ENCODE measurements at regions not wholly inside any gene's neighbourhood (a gene's known extent, or its start where the extent isn't known, plus 50 kb on each side); places are given as distances from the start of the nearest gene placed in this dataset.

DNA sequence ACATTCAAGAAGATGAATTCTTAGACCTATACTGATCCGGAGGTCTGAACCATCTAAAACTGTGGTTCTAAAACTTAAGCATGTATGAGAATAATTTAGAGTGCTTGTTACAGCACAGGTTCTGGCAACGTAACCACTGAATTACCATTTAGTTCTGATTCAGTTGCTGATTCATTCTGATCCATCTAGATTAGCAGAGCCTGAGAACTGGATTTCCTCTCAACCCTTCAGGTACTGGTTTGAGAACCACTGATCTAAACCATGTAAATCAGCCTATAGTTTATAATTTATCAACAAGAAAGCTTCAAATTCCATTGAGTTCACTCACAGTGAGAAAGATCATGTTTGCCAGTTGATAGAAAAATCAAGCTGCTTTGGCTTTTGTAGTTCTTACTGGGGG, 1001.1 kb upstream of the EPHA6 start:
- Histone ChIP-seq H3K27me3 (ENCODE audit: control insufficient read depth in 3 of 3, insufficient read depth in 3 of 3, low read depth in 1 of 3, low read length in 3 of 3) (no peaks in the 10 kb centered on the region), H2AFZ (ENCODE audit: low read length) (no peak overlapping the region)
- no CpG with 5 or more reads among the region's 2 CpGs for WGBS, 2 donors (ENCODE audit: extremely low coverage in 2 of 2, insufficient read length in 2 of 2, insufficient replicate concordance in 1 of 2)

DNA sequence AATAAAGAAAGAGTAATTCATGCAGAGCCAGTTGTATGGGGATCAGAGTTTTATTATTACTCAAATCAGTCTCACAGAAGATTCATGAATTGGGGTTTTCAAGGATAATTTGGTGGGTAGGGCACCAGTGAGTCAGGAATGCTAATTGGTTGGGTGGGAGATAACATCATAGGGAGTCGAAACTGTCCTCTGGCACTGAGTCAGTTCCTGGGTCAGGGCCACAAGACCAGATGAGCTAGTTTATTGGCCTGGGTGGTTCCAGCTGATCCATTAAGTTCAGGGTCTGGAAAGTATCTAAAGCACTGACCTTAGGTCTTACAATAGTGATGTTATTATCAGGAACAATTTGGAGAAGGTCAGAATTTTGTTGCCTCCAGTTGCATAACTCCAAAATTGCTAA, 998.6 kb upstream of the EPHA6 start:
- Histone ChIP-seq H3K4me1 (ENCODE audit: control insufficient read depth in 2 of 2, insufficient read depth in 1 of 2, low read depth in 1 of 2, low read length in 2 of 2) (no peaks in the 10 kb centered on the region), H2AK5ac (ENCODE audit: low read depth, low read length) (no peak overlapping the region), H3K36me3 (replicated peaks in 1 of 2; ENCODE audit: control insufficient read depth in 2 of 2, insufficient read depth in 2 of 2, low read length in 2 of 2) (no peaks in the 10 kb centered on the region), H2BK5ac (ENCODE audit: low read length) (no peak overlapping the region), H2BK12ac (ENCODE audit: low read length) (no peak overlapping the region), H3K4me2 (ENCODE audit: insufficient read depth, low read length, poor library complexity, severe bottlenecking) (no peak overlapping the region), H3K9ac (ENCODE audit: low read depth, low read length, poor library complexity) (no peak overlapping the region), H4K8ac (ENCODE audit: low read depth, low read length) (no peak overlapping the region), H3K23ac (ENCODE audit: low read depth, low read length, poor library complexity) (no peak overlapping the region), H4K91ac (ENCODE audit: low read depth, low read length, poor library complexity) (no peak overlapping the region), H2BK15ac (ENCODE audit: low read length) (no peak overlapping the region), H3K4me3 (ENCODE audit: low read length in 2 of 2) (no peak overlapping the region), H3K9me3 (replicated peaks in 1 of 2; ENCODE audit: control insufficient read depth in 2 of 2, insufficient read depth in 1 of 2, low read depth in 1 of 2, low read length in 2 of 2) (no peaks in the 10 kb centered on the region), H2AFZ (ENCODE audit: low read length) (no peak overlapping the region), H3K79me1 (ENCODE audit: low read depth, low read length) (no peaks in the 10 kb centered on the region), H3K14ac (ENCODE audit: low read length) (no peak overlapping the region), H2BK120ac (ENCODE audit: low read depth, low read length) (no peak overlapping the region), H3K18ac (ENCODE audit: low read length) (no peak overlapping the region), H3K27me3 (ENCODE audit: control insufficient read depth in 3 of 3, insufficient read depth in 3 of 3, low read depth in 1 of 3, low read length in 3 of 3) (no peaks in the 10 kb centered on the region), H3K4ac (ENCODE audit: low read length) (no peak overlapping the region), H3K27ac (replicated peaks; ENCODE audit: low read length) (no peak overlapping the region)
- no CpG with 5 or more reads among the region's 1 CpG for WGBS, 2 donors (ENCODE audit: extremely low coverage in 2 of 2, insufficient read length in 2 of 2, insufficient replicate concordance in 1 of 2)
- DNase-seq (ENCODE audit: low spot score) = no peak

More for the DNA sequence above, 1001.1 kb upstream of the EPHA6 start:
- no peaks in the 10 kb centered on the region for H3K9me3 ChIP-seq (replicated peaks in 1 of 2; ENCODE audit: control insufficient read depth in 2 of 2, insufficient read depth in 1 of 2, low read depth in 1 of 2, low read length in 2 of 2)
- H4K8ac ChIP-seq (ENCODE audit: low read depth, low read length) = no peak overlapping the region
- H2BK120ac ChIP-seq (ENCODE audit: low read depth, low read length) = no peak overlapping the region
- H3K4me2 ChIP-seq (ENCODE audit: insufficient read depth, low read length, poor library complexity, severe bottlenecking) = no peak overlapping the region
- H3K18ac ChIP-seq (ENCODE audit: low read length) = no peak overlapping the region
- DNase-seq (ENCODE audit: low spot score) = no peak
- H2AK5ac ChIP-seq (ENCODE audit: low read depth, low read length) = no peak overlapping the region
- no peak overlapping the region for H3K4me3 ChIP-seq (ENCODE audit: low read length in 2 of 2)
- H2BK15ac ChIP-seq (ENCODE audit: low read length) = no peak overlapping the region
- H3K4me1 ChIP-seq (ENCODE audit: control insufficient read depth in 2 of 2, insufficient read depth in 1 of 2, low read depth in 1 of 2, low read length in 2 of 2) = no peaks in the 10 kb centered on the region
- no peak overlapping the region for H3K4ac ChIP-seq (ENCODE audit: low read length)
- H2BK12ac ChIP-seq (ENCODE audit: low read length) = no peak overlapping the region
- H3K27ac ChIP-seq (replicated peaks; ENCODE audit: low read length) = no peak overlapping the region
- H3K23ac ChIP-seq (ENCODE audit: low read depth, low read length, poor library complexity) = no peak overlapping the region
- H2BK5ac ChIP-seq (ENCODE audit: low read length) = no peak overlapping the region
- no peak overlapping the region for H4K91ac ChIP-seq (ENCODE audit: low read depth, low read length, poor library complexity)
- no peaks in the 10 kb centered on the region for H3K79me1 ChIP-seq (ENCODE audit: low read depth, low read length)
- no peak overlapping the region for H3K14ac ChIP-seq (ENCODE audit: low read length)
- no peaks in the 10 kb centered on the region for H3K36me3 ChIP-seq (replicated peaks in 1 of 2; ENCODE audit: control insufficient read depth in 2 of 2, insufficient read depth in 2 of 2, low read length in 2 of 2)
- H3K9ac ChIP-seq (ENCODE audit: low read depth, low read length, poor library complexity) = no peak overlapping the region

DNA sequence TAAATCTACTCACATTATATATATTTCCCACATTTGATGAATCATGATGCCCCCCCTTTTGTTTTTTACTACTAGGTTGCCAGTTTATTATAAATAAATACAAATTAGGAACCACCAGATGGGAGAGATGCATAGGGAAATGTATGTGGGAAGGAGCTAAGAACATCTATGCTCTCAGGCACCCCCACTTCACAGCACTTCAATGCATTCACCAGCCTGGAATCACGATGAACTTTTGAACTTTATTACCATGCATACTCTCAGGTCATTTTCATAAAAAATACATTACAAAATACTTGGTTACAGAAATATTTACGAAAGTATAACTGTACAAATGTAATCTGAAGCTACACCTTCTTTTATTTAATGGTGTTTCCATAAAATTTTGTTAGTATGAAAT, 988.0 kb upstream of the EPHA6 start:
- H3K23ac ChIP-seq (ENCODE audit: low read depth, low read length, poor library complexity) = no peak overlapping the region
- H4K8ac ChIP-seq (ENCODE audit: low read depth, low read length) = no peak overlapping the region
- H2AK5ac ChIP-seq (ENCODE audit: low read depth, low read length) = no peak overlapping the region
- no peaks in the 10 kb centered on the region for H3K79me1 ChIP-seq (ENCODE audit: low read depth, low read length)
- H3K4me3 ChIP-seq (ENCODE audit: low read length in 2 of 2) = no peak overlapping the region
- H3K9ac ChIP-seq (ENCODE audit: low read depth, low read length, poor library complexity) = no peak overlapping the region
- no peak overlapping the region for H2BK120ac ChIP-seq (ENCODE audit: low read depth, low read length)
- H3K27me3 ChIP-seq (ENCODE audit: control insufficient read depth in 3 of 3, insufficient read depth in 3 of 3, low read depth in 1 of 3, low read length in 3 of 3) = no peaks in the 10 kb centered on the region
- H3K9me3 ChIP-seq (replicated peaks in 1 of 2; ENCODE audit: control insufficient read depth in 2 of 2, insufficient read depth in 1 of 2, low read depth in 1 of 2, low read length in 2 of 2) = no peaks in the 10 kb centered on the region
- no peak overlapping the region for H3K18ac ChIP-seq (ENCODE audit: low read length)
- no peaks in the 10 kb centered on the region for H3K36me3 ChIP-seq (replicated peaks in 1 of 2; ENCODE audit: control insufficient read depth in 2 of 2, insufficient read depth in 2 of 2, low read length in 2 of 2)
- no peak overlapping the region for H2BK5ac ChIP-seq (ENCODE audit: low read length)
- no peak overlapping the region for H4K91ac ChIP-seq (ENCODE audit: low read depth, low read length, poor library complexity)
- no peak overlapping the region for H3K14ac ChIP-seq (ENCODE audit: low read length)
- no peak overlapping the region for H3K4ac ChIP-seq (ENCODE audit: low read length)
- no CpG with 5 or more reads among the region's 2 CpGs for WGBS, 2 donors (ENCODE audit: extremely low coverage in 2 of 2, insufficient read length in 2 of 2, insufficient replicate concordance in 1 of 2)
- no peak overlapping the region for H3K4me2 ChIP-seq (ENCODE audit: insufficient read depth, low read length, poor library complexity, severe bottlenecking)
- DNase-seq (ENCODE audit: low spot score) = no peak
- H2BK15ac ChIP-seq (ENCODE audit: low read length) = no peak overlapping the region
- H3K4me1 ChIP-seq (ENCODE audit: control insufficient read depth in 2 of 2, insufficient read depth in 1 of 2, low read depth in 1 of 2, low read length in 2 of 2) = no peaks in the 10 kb centered on the region
- H2AFZ ChIP-seq (ENCODE audit: low read length) = no peak overlapping the region
- H2BK12ac ChIP-seq (ENCODE audit: low read length) = no peak overlapping the region
- no peak overlapping the region for H3K27ac ChIP-seq (replicated peaks; ENCODE audit: low read length)

DNA sequence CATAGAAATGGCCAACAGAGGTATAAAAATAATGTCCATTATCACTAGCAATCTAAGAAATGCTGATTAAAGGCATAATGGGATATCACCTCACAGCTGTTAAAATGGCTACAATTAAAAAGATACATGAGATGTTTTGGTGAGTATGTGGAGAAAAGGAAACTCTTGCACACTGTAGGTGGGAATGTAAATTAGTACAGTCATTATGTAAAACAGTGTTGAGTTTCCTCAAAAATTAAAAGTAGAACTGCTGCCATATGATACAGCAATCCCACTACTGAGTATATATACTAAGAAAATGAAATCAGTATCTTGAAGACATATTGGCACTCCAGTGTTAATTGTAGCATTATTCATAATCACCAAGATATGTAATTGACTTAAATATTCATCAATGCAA, 982.2 kb upstream of the EPHA6 start:
- H3K23ac ChIP-seq (ENCODE audit: low read depth, low read length, poor library complexity) = no peak overlapping the region
- H3K9me3 ChIP-seq (replicated peaks in 1 of 2; ENCODE audit: control insufficient read depth in 2 of 2, insufficient read depth in 1 of 2, low read depth in 1 of 2, low read length in 2 of 2) = no peaks in the 10 kb centered on the region
- no peak overlapping the region for H3K4ac ChIP-seq (ENCODE audit: low read length)
- H3K27me3 ChIP-seq (ENCODE audit: control insufficient read depth in 3 of 3, insufficient read depth in 3 of 3, low read depth in 1 of 3, low read length in 3 of 3) = no peaks in the 10 kb centered on the region
- DNase-seq (ENCODE audit: low spot score) = no peak
- no peaks in the 10 kb centered on the region for H3K36me3 ChIP-seq (replicated peaks in 1 of 2; ENCODE audit: control insufficient read depth in 2 of 2, insufficient read depth in 2 of 2, low read length in 2 of 2)
- H2AFZ ChIP-seq (ENCODE audit: low read length) = no peak overlapping the region
- no peak overlapping the region for H3K14ac ChIP-seq (ENCODE audit: low read length)
- H4K8ac ChIP-seq (ENCODE audit: low read depth, low read length) = no peak overlapping the region
- no peak overlapping the region for H3K4me2 ChIP-seq (ENCODE audit: insufficient read depth, low read length, poor library complexity, severe bottlenecking)
- no peak overlapping the region for H2BK120ac ChIP-seq (ENCODE audit: low read depth, low read length)
- H2BK12ac ChIP-seq (ENCODE audit: low read length) = no peak overlapping the region
- no peak overlapping the region for H3K9ac ChIP-seq (ENCODE audit: low read depth, low read length, poor library complexity)
- no peak overlapping the region for H3K4me3 ChIP-seq (ENCODE audit: low read length in 2 of 2)
- H3K18ac ChIP-seq (ENCODE audit: low read length) = no peak overlapping the region
- H2AK5ac ChIP-seq (ENCODE audit: low read depth, low read length) = no peak overlapping the region
- no peaks in the 10 kb centered on the region for H3K4me1 ChIP-seq (ENCODE audit: control insufficient read depth in 2 of 2, insufficient read depth in 1 of 2, low read depth in 1 of 2, low read length in 2 of 2)
- H3K79me1 ChIP-seq (ENCODE audit: low read depth, low read length) = no peaks in the 10 kb centered on the region
- no peak overlapping the region for H2BK15ac ChIP-seq (ENCODE audit: low read length)
- no peak overlapping the region for H3K27ac ChIP-seq (replicated peaks; ENCODE audit: low read length)
- no peak overlapping the region for H4K91ac ChIP-seq (ENCODE audit: low read depth, low read length, poor library complexity)
- H2BK5ac ChIP-seq (ENCODE audit: low read length) = no peak overlapping the region

Data from neuronal stem cell (in vitro differentiated cells).